ENCODE measurements at regions not wholly inside any gene's neighbourhood (a gene's known extent, or its start where the extent isn't known, plus 50 kb on each side); places are given as distances from the start of the nearest gene placed in this dataset.

- TF ChIP-seq CTCF (IDR thresholded peaks at IDR 0.05) (no peak), POLR2A (IDR thresholded peaks at IDR 0.05) (no peak), EP300 (IDR thresholded peaks at IDR 0.05) (no peak)
Observed at GRCh38 chr1:29511436-29511835, 275.1 kb downstream of the PTPRU start.
